HL-60 (cell line): ENCODE measurements at regions not wholly inside any gene's neighbourhood (a gene's known extent, or its start where the extent isn't known, plus 50 kb on each side); places are given as distances from the start of the nearest gene placed in this dataset.

Source experiments
- DNase-seq, 2 experiments: peaks; one replicate each; pipeline ENCODE4 v3.0.0-alpha.2; 2010 to 2020; ENCODE audit warnings: low read depth in 1 of 2, low spot score in 1 of 2
- H3K27ac ChIP-seq: fragments of 250-450 bp; sonication (Bioruptor Pico); replicated peaks from 2 replicates; pipeline ENCODE4 v1.5.1; 2020; ENCODE audit warnings: mild to moderate bottlenecking, moderate library complexity
- H3K27me3 ChIP-seq: fragments of 250-450 bp; sonication (Bioruptor Pico); 2 replicates; pipeline ENCODE4 v1.5.1; 2021; ENCODE audit warnings: mild to moderate bottlenecking, moderate library complexity; ENCODE audit not compliant: insufficient read depth, poor library complexity, severe bottlenecking
- H3K4me3 ChIP-seq: replicated peaks from 2 replicates; pipeline ENCODE4 v1.5.1; 2011; ENCODE audit warnings: mild to moderate bottlenecking, control low read depth, low read length; ENCODE audit not compliant: insufficient read depth
- CTCF ChIP-seq: IDR thresholded peaks from one replicate; pipeline ENCODE4 v1.5.1; 2011; ENCODE audit warnings: low read length, control low read depth, inconsistent platforms; ENCODE audit not compliant: insufficient read depth
- GABPA ChIP-seq: IDR thresholded peaks from 2 replicates; pipeline ENCODE4 v1.6.1; 2012; ENCODE audit warnings: low read depth
- POLR2AphosphoS5 ChIP-seq: IDR thresholded peaks from 2 replicates; pipeline ENCODE4 v1.6.1; 2012; ENCODE audit warnings: low read depth
- REST ChIP-seq: IDR thresholded peaks from 2 replicates; pipeline ENCODE4 v1.6.1; 2012; ENCODE audit warnings: low read depth; ENCODE audit not compliant: insufficient replicate concordance
- SPI1 ChIP-seq: IDR thresholded peaks from 2 replicates; pipeline ENCODE4 v1.6.1; 2012; ENCODE audit warnings: low read depth, mild to moderate bottlenecking, borderline replicate concordance

GRCh38 chr1:208866386-208866955 lies 622.3 kb upstream of the PLXNA2 start:
- TF ChIP-seq SPI1: no peak
- TF ChIP-seq CTCF: no peak
- no peak for DNase-seq
- Histone ChIP-seq H3K27me3 (peaks cover 2% of the 10 kb centered on the region), H3K27ac (no peak overlapping the region), H3K4me3 (no peak overlapping the region)

DNA sequence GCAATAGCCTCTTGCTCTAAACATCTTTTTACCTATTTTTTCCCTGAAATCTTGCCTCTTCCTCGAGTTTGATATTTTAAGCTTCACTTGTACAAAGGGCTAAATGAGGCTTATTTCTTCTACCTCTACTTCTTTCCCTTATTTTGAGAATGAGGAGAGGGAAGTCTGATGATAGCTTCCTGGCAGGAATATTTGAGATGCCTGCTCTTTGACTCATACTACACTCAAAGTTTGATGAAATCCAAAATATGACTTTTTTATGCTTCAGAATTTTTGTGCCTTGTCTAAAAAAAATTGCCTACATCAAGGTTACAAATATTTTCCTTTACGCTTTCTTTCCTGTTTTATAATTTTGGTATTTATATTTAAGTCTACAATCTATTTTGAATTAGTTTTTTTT lies 624.4 kb upstream of the PLXNA2 start:
- TF ChIP-seq CTCF: no peak
- no peak overlapping the region for H3K4me3 ChIP-seq
- H3K27me3 ChIP-seq: peaks cover 2% of the 10 kb centered on the region
- H3K27ac ChIP-seq: no peak overlapping the region
- no peak for DNase-seq

DNA sequence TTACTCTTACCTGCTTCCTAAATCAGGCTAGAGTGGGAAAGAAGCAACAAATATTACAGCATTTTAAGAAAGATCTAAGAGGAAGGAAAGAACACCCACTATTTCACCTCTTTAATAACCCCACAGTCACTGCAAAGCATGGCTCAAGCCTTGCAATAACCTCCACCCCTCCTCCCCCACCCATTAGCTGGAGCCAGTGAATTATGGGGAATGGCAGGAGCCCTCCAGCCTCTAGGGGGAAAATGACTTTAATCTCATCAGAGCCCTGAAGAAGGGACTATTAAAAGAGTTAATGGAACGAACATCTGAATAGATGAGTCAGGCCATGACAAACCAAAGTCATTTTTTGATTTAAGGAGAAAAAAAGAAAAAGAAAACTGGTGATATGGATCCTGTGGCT lies 630.7 kb upstream of the PLXNA2 start:
- no peak for DNase-seq
- no peak for TF ChIP-seq POLR2AphosphoS5
- TF ChIP-seq CTCF: no peak
- TF ChIP-seq SPI1: no peak
- TF ChIP-seq GABPA: no peak
- no peak for TF ChIP-seq REST
- Histone ChIP-seq H3K27me3 (no peaks in the 10 kb centered on the region), H3K27ac (no peak overlapping the region), H3K4me3 (no peak overlapping the region)

GRCh38 chr1:208879022-208879421 lies 634.8 kb upstream of the PLXNA2 start:
- no peak overlapping the region for H3K4me3 ChIP-seq

More at GRCh38 chr1:208879022-208879421, 634.8 kb upstream of the PLXNA2 start:
- H3K27me3 ChIP-seq: no peaks in the 10 kb centered on the region
- TF ChIP-seq REST (no peak), POLR2AphosphoS5 (no peak), SPI1 (no peak), GABPA (no peak), CTCF (no peak)
- DNase-seq: no peak
- H3K27ac ChIP-seq: no peak overlapping the region
